ENCODE measurements at regions not wholly inside any gene's neighbourhood (a gene's known extent, or its start where the extent isn't known, plus 50 kb on each side); places are given as distances from the start of the nearest gene placed in this dataset.

DNA sequence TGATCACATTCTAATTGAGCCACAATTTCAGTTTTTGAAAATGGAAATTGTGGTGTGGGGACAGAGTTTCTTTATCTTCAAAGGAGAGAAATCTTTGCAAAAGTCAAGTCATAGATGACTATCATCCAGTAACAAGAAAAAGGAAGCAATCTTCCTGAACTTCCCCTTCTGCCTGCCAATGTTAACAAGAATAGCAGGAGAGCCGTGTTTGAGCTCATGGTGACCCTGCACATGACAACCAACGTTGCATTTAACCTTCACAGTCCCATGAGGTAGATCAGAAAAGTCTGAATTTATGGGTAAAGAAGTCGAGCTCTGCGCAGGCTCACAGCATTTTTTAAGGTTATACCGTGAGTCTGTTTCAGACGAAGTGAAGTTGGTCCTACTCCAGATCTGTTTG lies 454.9 kb downstream of the LPIN1 start:
- Histone ChIP-seq H3K4me3 (ENCODE audit: severe bottlenecking) (no peak overlapping the region), H3K27ac (ENCODE audit: poor library complexity, severe bottlenecking) (no peak overlapping the region), H3K36me3 (ENCODE audit: low read depth) (no peaks in the 10 kb centered on the region), H3K27me3 (ENCODE audit: insufficient read depth, poor library complexity, severe bottlenecking) (no peaks in the 10 kb centered on the region), H3K9me3 (ENCODE audit: severe bottlenecking) (no peaks in the 10 kb centered on the region), H3K4me1 (ENCODE audit: insufficient read depth, poor library complexity, severe bottlenecking) (no peaks in the 10 kb centered on the region)
- ATAC-seq (ENCODE audit: low read depth) (no peak), DNase-seq (ENCODE audit: low spot score) (no peak)
- TF ChIP-seq, protein P1, sequence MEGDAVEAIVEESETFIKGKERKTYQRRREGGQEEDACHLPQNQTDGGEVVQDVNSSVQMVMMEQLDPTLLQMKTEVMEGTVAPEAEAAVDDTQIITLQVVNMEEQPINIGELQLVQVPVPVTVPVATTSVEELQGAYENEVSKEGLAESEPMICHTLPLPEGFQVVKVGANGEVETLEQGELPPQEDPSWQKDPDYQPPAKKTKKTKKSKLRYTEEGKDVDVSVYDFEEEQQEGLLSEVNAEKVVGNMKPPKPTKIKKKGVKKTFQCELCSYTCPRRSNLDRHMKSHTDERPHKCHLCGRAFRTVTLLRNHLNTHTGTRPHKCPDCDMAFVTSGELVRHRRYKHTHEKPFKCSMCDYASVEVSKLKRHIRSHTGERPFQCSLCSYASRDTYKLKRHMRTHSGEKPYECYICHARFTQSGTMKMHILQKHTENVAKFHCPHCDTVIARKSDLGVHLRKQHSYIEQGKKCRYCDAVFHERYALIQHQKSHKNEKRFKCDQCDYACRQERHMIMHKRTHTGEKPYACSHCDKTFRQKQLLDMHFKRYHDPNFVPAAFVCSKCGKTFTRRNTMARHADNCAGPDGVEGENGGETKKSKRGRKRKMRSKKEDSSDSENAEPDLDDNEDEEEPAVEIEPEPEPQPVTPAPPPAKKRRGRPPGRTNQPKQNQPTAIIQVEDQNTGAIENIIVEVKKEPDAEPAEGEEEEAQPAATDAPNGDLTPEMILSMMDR (IDR thresholded peaks at IDR 0.05; ENCODE audit: poor library complexity, severe bottlenecking) = no peak

DNA sequence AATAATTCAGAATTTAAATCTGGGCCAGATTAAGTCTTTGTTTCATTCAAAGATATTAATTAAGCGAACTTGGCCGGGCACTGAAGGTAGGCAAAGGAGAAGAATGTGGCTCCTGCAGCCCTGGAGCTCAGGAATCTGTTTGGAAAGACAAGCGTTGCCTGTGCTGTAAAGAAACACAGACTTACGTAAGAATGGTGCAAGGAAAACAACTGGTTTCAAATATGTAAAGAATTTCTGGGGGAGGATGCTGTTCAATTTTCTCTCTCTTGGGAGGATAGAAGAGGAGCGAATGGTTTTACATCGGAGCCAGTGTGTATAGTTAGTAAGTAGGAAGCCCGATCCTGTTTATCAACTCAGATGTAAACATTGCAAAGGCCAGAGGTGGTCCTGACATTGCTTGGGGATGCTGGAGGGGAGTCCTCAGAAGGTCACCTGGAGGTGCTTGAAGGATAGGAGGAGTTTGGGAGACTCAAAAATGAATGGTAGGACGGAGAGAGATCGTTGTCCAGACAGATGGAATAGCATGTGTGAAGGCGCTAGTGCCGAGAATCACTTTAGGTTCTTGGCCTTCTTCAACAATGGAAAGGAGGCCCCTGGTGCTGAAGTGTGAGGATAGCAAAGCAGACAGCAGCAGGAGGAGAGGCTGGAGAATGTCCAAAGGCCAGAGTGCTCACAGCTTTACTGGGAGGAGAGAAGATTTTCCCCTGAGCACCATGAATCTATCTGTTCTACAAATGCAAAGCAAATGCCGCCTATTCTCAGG lies 456.1 kb downstream of the LPIN1 start:
- no peaks in the 10 kb centered on the region for H3K36me3 ChIP-seq (ENCODE audit: low read depth)
- H3K9me3 ChIP-seq (ENCODE audit: severe bottlenecking) = no peaks in the 10 kb centered on the region
- no peak overlapping the region for H3K27ac ChIP-seq (ENCODE audit: poor library complexity, severe bottlenecking)
- no peak overlapping the region for H3K4me3 ChIP-seq (ENCODE audit: severe bottlenecking)
- ATAC-seq (ENCODE audit: low read depth) (no peak), DNase-seq (ENCODE audit: low spot score) (no peak)
- H3K4me1 ChIP-seq (ENCODE audit: insufficient read depth, poor library complexity, severe bottlenecking) = no peaks in the 10 kb centered on the region
- TF ChIP-seq, protein P1 (IDR thresholded peaks at IDR 0.05; ENCODE audit: poor library complexity, severe bottlenecking) = no peak
- no peaks in the 10 kb centered on the region for H3K27me3 ChIP-seq (ENCODE audit: insufficient read depth, poor library complexity, severe bottlenecking)

DNA sequence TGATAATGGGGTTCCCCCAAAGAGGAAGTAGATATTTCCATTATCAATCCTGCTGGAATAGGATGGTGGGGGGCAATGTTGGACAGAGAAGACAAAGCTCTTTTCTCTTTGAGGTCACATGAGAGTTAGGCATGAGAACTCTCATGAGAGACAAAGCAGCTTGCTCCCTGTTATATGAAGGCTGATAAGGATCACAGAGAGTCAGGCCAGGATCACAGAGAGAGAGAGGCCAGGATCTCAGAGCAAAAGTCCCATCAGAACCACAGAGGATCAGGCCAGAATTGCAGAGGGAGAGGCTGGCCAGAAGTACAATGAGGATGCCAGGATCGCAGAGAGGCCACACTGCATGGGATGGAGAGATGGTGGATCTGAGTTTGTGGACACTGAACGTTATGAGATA lies 457.1 kb downstream of the LPIN1 start:
- TF ChIP-seq, protein P1 (IDR thresholded peaks at IDR 0.05; ENCODE audit: poor library complexity, severe bottlenecking) = no peak
- no peaks in the 10 kb centered on the region for H3K27me3 ChIP-seq (ENCODE audit: insufficient read depth, poor library complexity, severe bottlenecking)
- no peak overlapping the region for H3K27ac ChIP-seq (ENCODE audit: poor library complexity, severe bottlenecking)
- H3K9me3 ChIP-seq (ENCODE audit: severe bottlenecking) = no peaks in the 10 kb centered on the region
- no peak overlapping the region for H3K4me3 ChIP-seq (ENCODE audit: severe bottlenecking)
- no peaks in the 10 kb centered on the region for H3K4me1 ChIP-seq (ENCODE audit: insufficient read depth, poor library complexity, severe bottlenecking)
- no peak for ATAC-seq (ENCODE audit: low read depth)
- DNase-seq (ENCODE audit: low spot score) = no peak
- no peaks in the 10 kb centered on the region for H3K36me3 ChIP-seq (ENCODE audit: low read depth)

DNA sequence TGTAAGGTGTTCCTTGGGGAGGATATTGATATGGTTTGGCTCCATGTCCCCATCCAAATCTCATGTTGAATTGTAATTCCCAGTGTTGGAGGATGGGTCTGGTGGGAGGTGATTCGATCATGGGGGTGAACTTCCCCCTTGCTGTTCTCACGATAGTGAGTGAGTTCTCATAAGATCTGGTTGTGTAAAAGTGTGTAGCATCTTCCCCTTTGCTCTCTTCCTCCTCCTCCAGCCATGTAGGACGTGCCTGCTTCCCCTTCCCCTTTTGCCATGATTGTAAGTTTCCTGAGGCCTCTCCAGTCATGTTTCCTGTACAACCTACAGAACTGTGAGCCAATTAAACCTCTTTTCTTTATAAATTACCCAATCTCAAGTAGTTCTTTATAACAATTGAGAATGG lies 458.7 kb downstream of the LPIN1 start:
- Histone ChIP-seq H3K4me3 (ENCODE audit: severe bottlenecking) (no peak overlapping the region), H3K27me3 (ENCODE audit: insufficient read depth, poor library complexity, severe bottlenecking) (no peaks in the 10 kb centered on the region), H3K27ac (ENCODE audit: poor library complexity, severe bottlenecking) (no peak overlapping the region), H3K4me1 (ENCODE audit: insufficient read depth, poor library complexity, severe bottlenecking) (no peaks in the 10 kb centered on the region), H3K36me3 (ENCODE audit: low read depth) (no peaks in the 10 kb centered on the region), H3K9me3 (ENCODE audit: severe bottlenecking) (no peaks in the 10 kb centered on the region)
- TF ChIP-seq, protein P1 (IDR thresholded peaks at IDR 0.05; ENCODE audit: poor library complexity, severe bottlenecking) = no peak
- no peak for DNase-seq (ENCODE audit: low spot score)
- ATAC-seq (ENCODE audit: low read depth) = no peak

DNA sequence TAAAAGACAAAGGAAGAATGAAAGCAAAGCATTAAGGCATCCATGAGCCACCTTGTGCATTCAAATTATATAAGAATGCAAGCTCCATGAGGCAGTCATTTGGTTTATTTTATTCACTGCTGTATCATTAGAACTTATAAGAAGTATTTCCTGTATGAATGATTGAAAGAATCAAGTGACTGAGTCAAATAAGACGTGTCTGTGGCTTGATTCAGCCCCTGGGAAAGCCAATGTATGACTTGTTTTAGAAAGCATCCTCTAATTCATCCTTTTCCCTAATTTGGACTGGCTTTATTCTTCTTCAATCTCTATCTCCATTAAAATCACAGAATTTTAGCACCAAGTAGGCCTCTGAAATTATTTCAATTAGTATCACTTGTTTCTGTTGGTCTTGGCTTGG lies 461.1 kb downstream of the LPIN1 start:
- no peaks in the 10 kb centered on the region for H3K36me3 ChIP-seq (ENCODE audit: low read depth)
- no peaks in the 10 kb centered on the region for H3K27me3 ChIP-seq (ENCODE audit: insufficient read depth, poor library complexity, severe bottlenecking)
- ATAC-seq (ENCODE audit: low read depth) (no peak), DNase-seq (ENCODE audit: low spot score) (no peak)
- TF ChIP-seq, protein P1 (IDR thresholded peaks at IDR 0.05; ENCODE audit: poor library complexity, severe bottlenecking) = no peak
- no peak overlapping the region for H3K4me3 ChIP-seq (ENCODE audit: severe bottlenecking)
- H3K4me1 ChIP-seq (ENCODE audit: insufficient read depth, poor library complexity, severe bottlenecking) = no peaks in the 10 kb centered on the region
- no peaks in the 10 kb centered on the region for H3K9me3 ChIP-seq (ENCODE audit: severe bottlenecking)
- no peak overlapping the region for H3K27ac ChIP-seq (ENCODE audit: poor library complexity, severe bottlenecking)
